Ishikawa (cell line): ENCODE measurements at regions not wholly inside any gene's neighbourhood (a gene's known extent, or its start where the extent isn't known, plus 50 kb on each side); places are given as distances from the start of the nearest gene placed in this dataset.
A peak's percentile ranks its signal among the peaks of the same experiment; 100 is the strongest.

ENCODE experiments used
- CEBPB ChIP-seq: IDR thresholded peaks from 2 replicates; pipeline ENCODE4 v1.6.1; 2012
- CREB1 ChIP-seq: IDR thresholded peaks from 2 replicates; pipeline ENCODE4 v1.6.1; 2012; ENCODE audit warnings: low read depth
- EGR1 ChIP-seq: IDR thresholded peaks from 2 replicates; pipeline ENCODE4 v1.6.1; 2012
- EP300 ChIP-seq: IDR thresholded peaks from 2 replicates; pipeline ENCODE4 v1.6.1; 2012; ENCODE audit warnings: borderline replicate concordance
- FOXM1 ChIP-seq: IDR thresholded peaks from 2 replicates; pipeline ENCODE4 v1.6.1; 2012; ENCODE audit warnings: low read depth, borderline replicate concordance
- MAX ChIP-seq: IDR thresholded peaks from 2 replicates; pipeline ENCODE4 v1.6.1; 2012
- NFIC ChIP-seq: IDR thresholded peaks from 2 replicates; pipeline ENCODE4 v1.6.1; 2012
- RAD21 ChIP-seq: IDR thresholded peaks from 2 replicates; pipeline ENCODE4 v1.6.1; 2012; ENCODE audit warnings: low read depth
- REST ChIP-seq: IDR thresholded peaks from 2 replicates; pipeline ENCODE4 v1.6.1; 2012; ENCODE audit warnings: low read depth, mild to moderate bottlenecking
- TAF1 ChIP-seq: IDR thresholded peaks from 2 replicates; pipeline ENCODE4 v1.6.1; 2012; ENCODE audit warnings: low read depth, mild to moderate bottlenecking
- TCF12 ChIP-seq: IDR thresholded peaks from 2 replicates; pipeline ENCODE4 v1.6.1; 2012; ENCODE audit warnings: low read depth
- TEAD4 ChIP-seq: IDR thresholded peaks from 2 replicates; pipeline ENCODE4 v1.6.1; 2012
- USF1 ChIP-seq: IDR thresholded peaks from 2 replicates; pipeline ENCODE4 v1.6.1; 2012
- YY1 ChIP-seq: IDR thresholded peaks from 2 replicates; pipeline ENCODE4 v1.6.1; 2012; ENCODE audit warnings: low read depth
- ZBTB7A ChIP-seq: IDR thresholded peaks from 2 replicates; pipeline ENCODE4 v1.6.1; 2012; ENCODE audit warnings: low read depth

- TF ChIP-seq EP300 (no peak), TEAD4 (no peak), CEBPB (no peak), FOXM1 (no peak), REST (no peak), YY1 (no peak), USF1 (no peak), NFIC (no peak), EGR1 (no peak), RAD21 (no peak), MAX (no peak)
These were observed 94.5 kb upstream of the LRFN2 start for GRCh38 chr6:40681622-40682021.

- no peak for TF ChIP-seq EGR1
- no peak for TF ChIP-seq YY1
- TF ChIP-seq TAF1: no peak
- no peak for TF ChIP-seq REST
- TF ChIP-seq USF1: no peak
- no peak for TF ChIP-seq TEAD4
- TF ChIP-seq MAX: no peak
- no peak for TF ChIP-seq CEBPB
- no peak for TF ChIP-seq FOXM1
- no peak for TF ChIP-seq ZBTB7A
- no peak for TF ChIP-seq RAD21
- no peak for TF ChIP-seq TCF12
- TF ChIP-seq CREB1: no peak
- no peak for TF ChIP-seq EP300
- no peak for TF ChIP-seq NFIC
These were observed 91.8 kb upstream of the LRFN2 start for GRCh38 chr6:40678941-40679340.

- 0 out of 2 replicates have a peak, but pooled peaks have one; percentile 12 for TF ChIP-seq NFIC
- no peak for TF ChIP-seq REST
- TF ChIP-seq RAD21: no peak
These were observed 87.0 kb upstream of the LRFN2 start for GRCh38 chr6:40674170-40674569.

- TF ChIP-seq CEBPB (no peak), REST (no peak), MAX (no peak), TEAD4 (no peak), RAD21 (no peak), TAF1 (no peak), EP300 (no peak), USF1 (no peak), TCF12 (no peak), EGR1 (no peak), CREB1 (no peak), YY1 (no peak), NFIC (no peak)
These were observed 84.9 kb upstream of the LRFN2 start for GRCh38 chr6:40672087-40672486.
